Brain microvascular endothelial cell (primary cell): ENCODE measurements at regions not wholly inside any gene's neighbourhood (a gene's known extent, or its start where the extent isn't known, plus 50 kb on each side); places are given as distances from the start of the nearest gene placed in this dataset.

Source experiments
- DNase-seq: peaks from one replicate; pipeline ENCODE4 v3.0.0-alpha.2; 2020
- H3K27ac ChIP-seq: fragments of 250-450 bp; sonication (Bioruptor Pico); 2 replicates; pipeline ENCODE4 v1.5.1; 2020; ENCODE audit warnings: mild to moderate bottlenecking, moderate library complexity
- H3K27me3 ChIP-seq: fragments of 250-450 bp; sonication (Bioruptor Pico); replicated peaks from 2 replicates; pipeline ENCODE4 v1.5.1; 2020; ENCODE audit warnings: mild to moderate bottlenecking
- H3K36me3 ChIP-seq: fragments of 250-450 bp; sonication (Bioruptor Pico); replicated peaks from 2 replicates; pipeline ENCODE4 v1.5.1; 2020; ENCODE audit warnings: mild to moderate bottlenecking
- H3K4me3 ChIP-seq: 2 replicates; pipeline ENCODE4 v1.5.1; 2011; ENCODE audit warnings: low read depth, mild to moderate bottlenecking, control low read depth, low read length, moderate library complexity
- in situ Hi-C: cut with HindIII; loops from 2 replicates; pipeline ENCODE4 v1.10.0; 2017; ENCODE audit warnings: low sequenced_read_pairs, low pct_ligation_motif_present
- TF ChIP-seq, protein P1 (sequence below): IDR thresholded peaks from 2 replicates; pipeline ENCODE4 v1.5.1; 2011; ENCODE audit warnings: low read depth, mild to moderate bottlenecking, moderate library complexity, low read length, control low read depth, inconsistent platforms; ENCODE audit errors: missing control alignments

DNA sequence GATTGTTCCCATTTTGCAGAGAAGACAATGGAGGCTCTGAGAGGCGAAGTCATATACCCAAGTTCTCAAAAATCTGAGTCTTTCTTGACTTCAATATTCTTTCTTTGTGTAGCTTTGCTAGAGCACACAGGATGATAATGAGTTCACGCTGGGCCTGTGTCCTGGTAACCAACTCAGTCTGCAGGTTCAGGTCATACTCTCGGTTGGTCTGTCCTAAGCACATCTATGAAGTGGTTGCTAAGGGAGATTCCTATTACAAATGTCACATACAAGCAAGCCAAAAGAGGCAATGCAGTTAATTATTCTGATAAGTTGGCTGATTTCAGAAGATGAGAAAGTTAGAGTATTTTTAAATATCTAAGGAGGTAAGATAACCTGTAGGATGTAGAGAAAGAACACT lies 481.0 kb downstream of the SOX6 start:
- no peak for DNase-seq
- in situ Hi-C loops: no loop called here
- H3K27ac ChIP-seq: no peak overlapping the region
- H3K36me3 ChIP-seq: no peaks in the 10 kb centered on the region
- H3K4me3 ChIP-seq: no peak overlapping the region
- TF ChIP-seq, protein P1, sequence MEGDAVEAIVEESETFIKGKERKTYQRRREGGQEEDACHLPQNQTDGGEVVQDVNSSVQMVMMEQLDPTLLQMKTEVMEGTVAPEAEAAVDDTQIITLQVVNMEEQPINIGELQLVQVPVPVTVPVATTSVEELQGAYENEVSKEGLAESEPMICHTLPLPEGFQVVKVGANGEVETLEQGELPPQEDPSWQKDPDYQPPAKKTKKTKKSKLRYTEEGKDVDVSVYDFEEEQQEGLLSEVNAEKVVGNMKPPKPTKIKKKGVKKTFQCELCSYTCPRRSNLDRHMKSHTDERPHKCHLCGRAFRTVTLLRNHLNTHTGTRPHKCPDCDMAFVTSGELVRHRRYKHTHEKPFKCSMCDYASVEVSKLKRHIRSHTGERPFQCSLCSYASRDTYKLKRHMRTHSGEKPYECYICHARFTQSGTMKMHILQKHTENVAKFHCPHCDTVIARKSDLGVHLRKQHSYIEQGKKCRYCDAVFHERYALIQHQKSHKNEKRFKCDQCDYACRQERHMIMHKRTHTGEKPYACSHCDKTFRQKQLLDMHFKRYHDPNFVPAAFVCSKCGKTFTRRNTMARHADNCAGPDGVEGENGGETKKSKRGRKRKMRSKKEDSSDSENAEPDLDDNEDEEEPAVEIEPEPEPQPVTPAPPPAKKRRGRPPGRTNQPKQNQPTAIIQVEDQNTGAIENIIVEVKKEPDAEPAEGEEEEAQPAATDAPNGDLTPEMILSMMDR: no peak
- no peaks in the 10 kb centered on the region for H3K27me3 ChIP-seq

- in situ Hi-C loops: no loop called here
Measured at GRCh38 chr11:15875943-15876342, 480.4 kb downstream of the SOX6 start.

DNA sequence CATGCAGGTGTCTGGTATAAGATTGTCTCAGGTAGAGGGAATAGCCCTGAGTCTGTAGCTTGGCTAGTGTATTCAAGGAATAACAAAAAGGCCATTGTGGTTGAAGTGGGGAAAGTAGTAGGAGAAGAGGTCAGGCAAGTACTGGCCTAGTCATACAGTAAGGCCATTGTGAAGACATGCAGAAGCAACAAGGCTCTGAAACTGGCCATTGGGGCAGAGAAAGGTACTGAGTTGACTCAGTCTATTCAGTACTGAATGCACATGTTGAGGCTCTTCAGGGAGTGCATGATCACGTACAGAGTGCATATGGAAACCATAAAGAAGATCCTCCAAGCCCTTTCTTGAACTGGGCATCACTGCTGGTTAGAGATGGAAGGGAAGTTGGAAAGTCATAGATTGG lies 477.6 kb downstream of the SOX6 start:
- no peak overlapping the region for H3K27ac ChIP-seq
- no peak overlapping the region for H3K4me3 ChIP-seq
- TF ChIP-seq, protein P1: no peak
- H3K36me3 ChIP-seq: no peaks in the 10 kb centered on the region
- DNase-seq: no peak
- in situ Hi-C loops: no loop called here
- no peaks in the 10 kb centered on the region for H3K27me3 ChIP-seq

More at GRCh38 chr11:15875943-15876342, 480.4 kb downstream of the SOX6 start:
- Histone ChIP-seq H3K4me3 (no peak overlapping the region), H3K27ac (no peak overlapping the region), H3K27me3 (no peaks in the 10 kb centered on the region), H3K36me3 (no peaks in the 10 kb centered on the region)
- TF ChIP-seq, protein P1: no peak
- DNase-seq: no peak

DNA sequence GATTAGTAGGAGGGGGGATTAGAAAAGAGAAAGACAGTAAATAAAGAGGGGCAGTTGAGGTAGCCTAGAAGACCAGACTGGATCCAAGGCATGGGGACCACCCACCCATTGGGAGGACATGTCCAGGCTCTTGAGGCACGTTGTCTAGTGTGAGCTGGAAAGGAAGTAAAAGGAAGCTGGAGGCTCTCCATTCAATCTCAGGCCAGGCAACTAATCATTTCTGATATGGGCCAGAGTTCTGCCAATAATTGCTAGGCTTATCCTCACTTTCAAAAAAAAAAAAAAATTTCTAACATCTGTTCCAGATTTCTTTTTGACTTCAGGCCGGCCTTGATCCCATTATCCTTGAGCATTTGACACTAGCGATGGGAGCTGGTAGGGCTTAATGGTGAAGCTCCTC lies 476.1 kb downstream of the SOX6 start:
- TF ChIP-seq, protein P1: no peak
- Histone ChIP-seq H3K27me3 (no peaks in the 10 kb centered on the region), H3K4me3 (no peak overlapping the region), H3K36me3 (no peaks in the 10 kb centered on the region), H3K27ac (no peak overlapping the region)
- in situ Hi-C loops: no loop called here
- DNase-seq: no peak

GRCh38 chr11:15882876-15883454 lies 473.4 kb downstream of the SOX6 start:
- DNase-seq: no peak
- no peaks in the 10 kb centered on the region for H3K36me3 ChIP-seq
- no peak overlapping the region for H3K4me3 ChIP-seq
- no peaks in the 10 kb centered on the region for H3K27me3 ChIP-seq
- no peak overlapping the region for H3K27ac ChIP-seq
- TF ChIP-seq, protein P1: no peak
- in situ Hi-C loops: no loop called here

DNA sequence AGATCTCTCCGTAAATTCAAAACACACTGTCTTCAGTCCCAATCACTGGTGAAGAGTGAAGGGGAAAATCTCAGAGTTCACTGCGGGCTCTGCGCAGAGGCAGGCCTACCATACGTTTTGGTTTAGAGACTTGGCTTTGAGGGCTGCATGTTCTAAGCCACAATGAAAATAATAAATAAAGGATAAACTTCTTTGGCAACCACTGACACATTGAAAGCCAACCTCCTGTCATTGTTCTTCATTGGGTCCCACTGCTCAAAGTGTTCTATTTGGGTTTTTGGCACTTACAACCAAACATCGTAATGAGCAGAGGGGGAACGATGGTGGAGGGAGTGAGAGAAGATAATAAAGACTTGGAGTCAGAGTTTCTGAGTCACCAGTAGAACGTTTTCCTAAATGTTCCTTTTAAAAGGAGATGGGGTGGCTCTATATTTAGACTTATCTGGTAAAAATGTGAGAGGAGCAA lies 472.9 kb downstream of the SOX6 start:
- in situ Hi-C loops: no loop called here
- Histone ChIP-seq H3K36me3 (no peaks in the 10 kb centered on the region), H3K27me3 (no peaks in the 10 kb centered on the region), H3K4me3 (no peak overlapping the region), H3K27ac (no peak overlapping the region)
- TF ChIP-seq, protein P1: no peak
- DNase-seq: no peak
